Bone marrow (tissue), 2 donors: ENCODE measurements at regions not wholly inside any gene's neighbourhood (a gene's known extent, or its start where the extent isn't known, plus 50 kb on each side); places are given as distances from the start of the nearest gene placed in this dataset.

Experiments used
- DNase-seq, 2 donors: peaks; one replicate each; lab custom pipeline; 2025; lab: John Stamatoyannopoulos, UW

DNA sequence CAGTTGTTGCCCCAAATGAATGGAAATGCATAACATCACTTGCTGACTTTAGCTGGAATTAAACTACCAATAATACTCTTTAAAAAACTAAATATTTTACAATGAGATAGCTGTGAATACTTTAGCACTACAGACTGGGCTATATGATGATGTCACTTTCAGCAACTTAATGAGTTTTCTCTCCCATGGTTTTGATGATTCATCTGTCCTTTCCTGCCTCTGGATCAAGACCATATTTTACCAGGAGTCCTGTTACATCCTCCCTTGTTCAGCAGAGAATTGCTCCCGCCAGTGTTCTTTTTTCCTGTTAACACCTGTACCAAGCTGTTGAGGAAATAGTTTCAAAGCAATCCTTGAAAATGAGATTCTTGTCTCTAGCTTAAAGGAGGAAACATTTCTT is 543.0 kb downstream of the SPRY1 start:
- no peak for DNase-seq

DNA sequence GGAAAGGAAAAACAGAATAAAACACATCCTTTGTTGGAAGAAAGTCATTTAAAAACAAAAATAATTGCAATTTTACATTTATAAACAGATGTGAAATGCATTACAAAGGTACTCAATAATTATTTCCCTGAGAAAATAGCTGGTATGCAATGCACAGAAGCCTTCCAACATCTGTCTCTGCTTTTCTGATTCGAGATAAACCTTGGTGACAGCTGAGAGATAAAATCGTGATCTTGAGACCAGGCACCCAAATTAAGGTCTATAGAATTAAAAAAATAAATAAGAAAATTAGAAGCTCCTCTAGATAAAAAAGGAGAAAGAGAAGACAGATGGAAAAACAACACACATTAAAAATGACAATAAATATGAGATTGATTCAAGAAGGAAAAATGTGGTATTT is 544.0 kb downstream of the SPRY1 start:
- DNase-seq: no peak

DNA sequence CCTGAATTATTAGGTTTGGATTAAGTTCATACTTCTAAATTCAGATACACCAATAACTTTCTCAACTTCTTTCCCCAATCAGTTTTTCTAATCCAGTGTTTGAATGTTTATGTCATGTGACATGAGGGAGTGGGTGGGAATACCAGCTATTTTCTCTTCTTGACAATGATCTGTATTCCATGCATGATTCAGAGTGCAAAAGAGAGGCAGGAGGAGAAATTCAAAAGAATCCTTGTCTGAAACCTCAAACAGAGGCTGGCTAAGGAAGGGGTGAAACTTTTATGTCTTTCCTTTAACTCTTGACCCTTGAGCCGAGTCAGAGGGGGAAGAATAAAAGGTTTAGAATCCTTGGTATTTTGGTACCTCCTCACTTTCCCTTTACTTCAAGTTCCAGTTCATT is 544.7 kb downstream of the SPRY1 start:
- no peak for DNase-seq

DNA sequence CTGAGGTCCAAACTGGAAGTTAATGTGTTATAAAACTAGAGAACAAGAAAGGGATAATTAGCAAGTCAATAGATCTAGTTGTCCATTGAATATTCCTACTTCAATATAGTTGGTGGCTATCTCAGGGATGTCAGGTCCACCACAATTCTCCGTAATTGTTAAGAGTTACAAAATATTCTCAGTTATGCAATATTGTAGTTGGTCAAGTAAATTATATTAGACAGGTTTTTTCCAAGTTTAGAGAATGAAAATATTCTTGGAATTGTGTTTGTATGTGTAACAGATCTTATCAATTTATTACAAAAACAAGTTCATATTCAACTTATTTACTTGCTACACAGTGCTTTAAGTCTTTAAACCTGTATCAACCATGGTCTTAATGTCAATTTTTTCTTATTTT is 547.4 kb downstream of the SPRY1 start:
- DNase-seq: no peak

DNA sequence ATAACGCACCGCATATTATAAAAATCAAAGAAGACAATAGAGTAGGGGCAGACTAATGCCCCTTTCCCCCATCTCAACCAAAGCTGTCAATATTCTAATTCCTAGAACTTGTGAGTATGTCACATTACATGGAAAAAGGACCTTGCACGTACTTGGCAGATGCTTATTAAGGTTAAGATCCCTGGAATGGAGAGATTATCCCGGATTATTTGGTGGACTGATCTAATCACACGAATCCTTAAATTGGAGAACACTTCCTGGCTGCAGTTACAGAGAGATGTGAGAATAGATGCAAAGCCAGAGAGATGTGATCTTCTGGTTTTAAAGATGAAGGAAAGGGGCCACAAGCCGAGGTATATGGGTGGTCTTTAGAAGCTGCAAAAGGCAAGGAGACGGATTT is 548.7 kb downstream of the SPRY1 start:
- DNase-seq: no peak

DNA sequence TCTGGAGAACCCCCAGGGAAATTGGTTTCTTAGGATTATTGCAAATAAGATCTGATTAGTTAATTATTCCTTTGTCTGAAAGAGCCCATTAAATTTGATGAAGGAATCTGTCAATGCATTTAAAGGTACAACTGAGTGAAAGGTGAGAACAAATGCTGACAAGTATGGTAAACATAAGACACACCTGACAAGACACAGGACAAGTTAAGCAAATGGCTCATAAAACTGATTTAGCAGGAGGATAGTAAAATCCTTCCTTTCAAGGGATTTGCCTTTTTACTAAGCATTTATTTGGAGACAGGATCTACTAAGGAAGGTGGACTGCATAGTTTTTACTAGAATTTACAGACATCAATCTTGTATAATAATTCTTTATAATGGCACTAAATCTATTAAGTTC is 553.9 kb downstream of the SPRY1 start:
- no peak for DNase-seq

DNA sequence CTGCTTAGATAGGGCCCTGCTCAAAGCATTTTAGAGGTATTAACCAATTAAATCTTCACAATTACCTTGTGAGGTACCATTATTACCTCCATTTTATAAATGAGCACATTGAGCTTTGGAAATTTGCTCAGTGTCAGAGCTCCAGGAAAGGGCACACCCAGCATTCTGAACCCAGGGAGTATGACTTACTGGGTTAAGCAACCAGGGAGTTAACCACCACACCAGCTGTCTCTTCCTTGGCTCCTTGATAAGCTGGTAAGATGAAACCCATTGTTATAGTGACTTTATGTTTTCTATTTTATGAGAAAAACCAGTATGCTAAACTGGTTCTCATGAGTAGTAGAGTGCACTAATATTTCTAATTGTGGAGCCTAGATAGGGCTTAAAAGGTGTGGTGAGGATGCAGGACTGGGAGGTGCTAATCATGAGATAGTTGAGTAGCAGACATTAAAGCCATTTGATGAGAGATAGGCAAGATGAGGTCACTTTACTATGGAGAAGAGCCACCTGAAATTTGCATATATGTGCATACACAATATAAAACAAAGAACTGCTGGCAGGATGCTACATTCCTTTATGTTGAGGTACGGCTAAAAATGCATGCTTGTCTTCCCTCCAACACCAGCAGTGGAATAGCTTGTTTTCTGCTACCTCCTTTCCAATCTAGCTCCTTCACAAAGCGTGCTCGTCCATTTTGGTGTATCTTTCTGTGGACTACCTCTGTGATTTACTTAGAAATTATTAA is 556.1 kb downstream of the SPRY1 start:
- no peak for DNase-seq

DNA sequence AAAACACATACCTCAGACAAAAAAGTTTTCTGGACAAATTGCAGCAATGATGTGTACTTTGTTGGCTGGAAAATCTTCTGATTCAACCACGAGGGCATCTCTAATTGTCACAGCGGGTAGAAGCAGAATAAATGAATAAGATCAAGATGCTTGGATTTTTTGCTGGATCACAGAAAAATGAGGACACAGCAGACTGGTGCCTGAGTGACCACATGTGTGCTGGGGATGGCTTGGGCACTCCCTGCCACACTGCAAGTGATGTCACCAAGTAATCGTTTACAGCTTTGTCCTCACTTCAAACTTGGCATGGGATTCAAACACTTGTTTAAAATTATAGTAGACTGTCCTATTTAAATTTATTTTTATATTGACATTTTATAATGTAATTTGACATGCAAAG is 557.0 kb downstream of the SPRY1 start:
- DNase-seq: no peak

DNA sequence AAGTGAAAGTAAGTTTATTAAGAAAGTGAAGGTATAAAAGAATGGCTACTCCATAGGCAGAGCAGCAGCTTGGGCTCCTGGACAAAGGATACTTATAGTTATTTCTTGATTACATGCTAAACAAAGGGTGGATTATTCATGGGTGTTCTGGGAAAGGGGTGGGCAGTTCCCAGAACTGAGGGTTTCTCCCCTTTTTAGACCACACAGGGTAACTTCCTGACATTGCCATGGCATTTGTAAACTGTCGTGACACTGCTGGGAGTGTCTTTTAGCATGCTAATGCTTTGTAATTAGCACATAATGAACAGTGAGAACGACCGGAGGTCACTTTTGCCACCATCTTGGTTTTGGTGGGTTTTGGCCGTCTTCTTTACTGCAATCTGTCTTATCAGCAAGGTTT is 557.6 kb downstream of the SPRY1 start:
- DNase-seq: no peak

DNA sequence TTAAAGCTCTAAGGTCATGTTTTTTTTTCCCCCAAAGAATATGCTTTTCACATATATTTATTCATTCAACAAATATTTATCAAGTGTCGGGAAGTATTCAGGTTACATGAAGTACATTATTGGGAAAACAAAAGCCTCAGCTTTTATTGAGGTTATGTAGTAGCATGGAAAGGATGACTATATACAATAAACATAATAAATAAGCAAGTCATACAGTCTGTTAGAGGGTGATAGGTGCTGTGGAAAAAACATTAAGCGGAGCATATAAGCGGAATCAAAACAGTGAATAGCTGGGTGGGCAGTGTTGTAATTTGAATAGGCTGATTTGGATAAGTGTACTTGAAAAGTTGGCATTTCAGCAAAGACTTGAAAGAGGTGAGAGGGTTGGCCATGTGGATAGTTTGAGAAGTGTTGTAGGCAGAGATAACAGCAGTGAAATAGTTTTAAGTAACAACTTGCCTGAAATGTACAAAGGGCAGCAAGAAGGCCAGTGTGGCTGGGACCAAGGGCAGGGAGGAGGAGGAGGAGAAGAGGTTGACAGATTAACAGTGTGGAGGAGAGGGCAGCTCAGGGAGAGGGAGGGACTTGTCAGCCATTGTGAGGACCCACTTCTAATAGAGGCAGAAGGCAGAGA is 558.7 kb downstream of the SPRY1 start:
- DNase-seq: no peak

DNA sequence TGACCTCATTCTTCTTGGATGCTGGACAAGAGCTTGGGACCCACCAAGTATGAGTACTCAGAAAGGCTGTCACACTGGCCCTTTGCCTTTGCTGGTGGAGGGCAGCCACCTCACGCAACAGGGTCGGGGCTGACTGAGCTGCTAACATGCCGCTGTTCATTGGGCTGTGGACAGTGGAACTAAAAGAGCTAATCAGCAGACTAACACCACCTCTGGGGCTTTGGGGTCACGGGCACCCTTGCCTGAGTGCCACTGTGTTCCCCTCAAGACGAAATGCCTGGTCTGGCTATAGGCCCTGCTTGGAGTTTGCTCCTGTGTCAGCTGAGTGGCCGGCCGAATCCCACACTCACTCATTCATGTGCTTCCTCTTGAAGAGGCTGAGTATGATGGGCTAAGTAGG is 559.6 kb downstream of the SPRY1 start:
- DNase-seq: no peak

DNA sequence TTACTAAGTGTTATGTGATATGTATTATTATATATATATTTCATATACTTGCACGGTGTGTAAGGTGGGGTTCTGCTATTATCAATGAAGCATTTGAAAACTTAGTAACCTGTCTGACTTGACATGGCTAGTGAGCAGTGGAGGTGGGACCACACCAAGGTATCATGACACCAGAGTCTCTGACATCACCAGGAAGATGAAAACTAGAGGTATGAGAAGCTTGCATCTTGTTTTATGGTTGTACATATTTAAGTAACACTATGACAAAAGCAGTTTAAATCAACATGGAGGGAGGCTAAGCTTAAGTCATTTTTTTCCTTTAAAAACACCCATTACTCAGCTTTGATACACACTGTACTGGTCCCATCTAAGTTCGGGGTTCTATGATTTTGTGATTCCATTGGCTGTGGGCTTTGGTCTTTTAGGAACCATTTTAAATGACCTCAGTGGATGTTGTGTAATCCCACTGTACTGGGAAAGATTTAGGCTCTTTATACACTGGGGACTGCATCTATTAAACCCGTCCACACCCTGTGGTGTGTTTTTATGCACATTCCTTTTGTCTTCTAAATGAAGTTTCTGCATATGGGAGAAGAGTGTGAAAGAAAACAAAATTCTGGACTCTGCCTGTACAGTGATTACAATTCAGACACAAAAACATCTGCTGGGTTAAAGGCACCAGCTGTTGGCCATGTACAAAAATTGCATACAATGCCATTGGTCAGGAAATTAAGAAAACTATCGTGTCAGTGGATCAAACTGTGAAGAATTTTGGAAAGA is 570.6 kb downstream of the SPRY1 start:
- DNase-seq: no peak

DNA sequence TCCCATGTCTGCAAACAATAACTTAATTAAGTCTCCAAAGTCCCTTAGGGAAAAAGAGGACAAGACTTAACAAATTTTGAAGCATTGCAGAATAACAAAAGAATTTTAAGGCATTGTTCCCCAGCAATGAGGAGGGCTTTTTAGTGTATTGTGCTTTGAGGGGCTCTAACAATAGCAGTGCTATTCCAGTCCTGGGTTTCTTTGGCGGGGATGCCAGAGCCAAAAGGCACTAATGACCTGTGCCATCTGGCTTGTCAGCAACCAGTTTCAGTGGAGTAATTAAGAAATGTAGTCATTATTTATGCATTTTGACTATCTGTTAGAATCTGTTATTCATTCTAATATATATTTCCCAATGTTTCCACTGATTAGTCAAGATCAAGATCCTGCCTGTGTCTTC is 575.4 kb downstream of the SPRY1 start:
- no peak for DNase-seq

DNA sequence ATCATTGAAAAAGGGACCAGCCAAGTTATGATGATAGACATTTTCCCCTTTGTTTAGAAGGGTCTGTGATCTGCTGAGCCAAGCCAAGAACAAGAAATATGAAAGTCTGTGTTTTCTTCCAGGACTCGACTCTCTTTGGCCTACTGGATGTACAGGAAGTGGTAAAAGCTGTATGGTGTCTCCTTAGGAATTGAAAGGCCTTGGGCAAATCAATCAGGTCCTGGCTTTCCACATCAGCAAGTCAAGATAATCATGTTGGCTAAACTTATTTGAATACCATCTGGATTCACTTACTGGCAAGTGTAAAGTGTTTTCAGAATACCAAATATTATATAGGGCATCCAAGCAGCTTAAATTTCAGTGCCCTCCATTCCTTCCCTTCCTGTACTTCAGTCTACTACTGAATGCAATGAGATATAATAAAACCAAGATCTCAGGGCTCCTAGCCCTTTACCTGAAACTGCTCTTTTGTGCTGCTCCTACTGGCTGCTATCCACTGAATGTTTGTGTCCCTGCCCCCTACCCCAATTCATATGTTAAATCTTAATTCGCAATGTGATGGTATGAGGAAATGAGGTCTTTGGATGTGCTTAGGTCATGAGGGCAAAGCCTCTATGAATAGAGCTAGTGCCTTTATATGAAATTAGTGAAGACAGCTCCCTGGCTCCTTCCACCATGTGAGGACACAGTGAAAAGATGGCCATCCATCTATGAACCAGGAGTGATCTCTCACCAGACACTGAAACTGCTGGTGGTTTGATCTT is 578.0 kb downstream of the SPRY1 start:
- no peak for DNase-seq

DNA sequence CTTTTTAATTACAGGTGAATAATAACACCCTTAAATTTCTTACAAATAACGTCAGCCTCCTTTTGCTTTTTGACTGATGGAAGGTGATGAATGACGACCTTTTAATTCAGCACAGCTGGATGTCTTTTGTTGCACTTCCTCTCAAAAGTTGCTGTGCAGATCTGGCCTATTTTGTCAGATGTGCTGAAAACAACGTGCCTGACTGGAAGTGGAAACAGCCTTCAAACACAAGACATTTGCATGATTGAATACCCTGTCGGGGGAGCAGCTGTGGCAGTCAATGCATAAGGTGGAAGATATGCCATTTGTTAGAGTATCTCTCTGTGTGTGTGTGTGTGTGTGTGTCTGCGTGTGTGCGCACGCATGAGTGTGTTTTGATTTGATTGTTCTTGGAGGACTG is 579.7 kb downstream of the SPRY1 start:
- DNase-seq: no peak

DNA sequence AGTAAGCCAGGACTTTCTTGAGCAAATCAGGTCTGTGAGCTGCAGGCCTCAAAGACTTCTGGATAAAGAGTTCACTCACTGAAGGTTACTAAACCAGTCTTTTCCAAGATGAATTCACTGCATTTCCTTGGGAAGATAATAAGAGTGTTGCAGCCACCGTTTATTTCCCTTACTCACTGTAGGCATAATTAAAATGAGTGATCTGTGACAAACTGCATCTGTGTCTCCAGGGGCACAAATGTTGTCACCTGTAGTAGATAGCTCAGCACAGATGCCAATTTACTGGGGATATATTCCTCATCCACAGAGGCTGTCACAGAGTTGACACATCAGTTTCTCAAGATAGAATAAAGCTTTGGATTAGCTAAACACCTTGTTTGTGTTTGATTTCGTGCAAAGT is 580.2 kb downstream of the SPRY1 start:
- no peak for DNase-seq

DNA sequence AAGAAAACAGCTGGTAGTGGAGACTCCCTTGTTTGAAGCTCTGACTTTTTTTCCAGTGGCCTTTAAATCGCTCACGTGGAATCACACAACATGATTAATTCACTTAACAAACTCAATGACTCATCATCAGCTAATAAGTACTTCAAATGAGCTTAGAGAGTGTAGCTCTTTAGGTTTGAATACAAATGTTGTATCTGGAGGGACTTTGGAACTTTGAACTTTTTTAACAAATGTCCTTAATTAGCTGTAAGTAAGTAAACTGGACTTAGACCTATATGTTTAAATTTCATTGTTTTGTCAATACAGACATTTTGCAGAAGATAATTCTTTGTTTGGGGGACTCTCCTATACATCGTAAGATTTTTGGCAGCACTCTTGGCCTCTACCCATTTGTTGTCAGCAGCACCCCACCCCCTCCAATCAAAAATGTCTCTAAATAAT is 581.1 kb downstream of the SPRY1 start:
- no peak for DNase-seq

DNA sequence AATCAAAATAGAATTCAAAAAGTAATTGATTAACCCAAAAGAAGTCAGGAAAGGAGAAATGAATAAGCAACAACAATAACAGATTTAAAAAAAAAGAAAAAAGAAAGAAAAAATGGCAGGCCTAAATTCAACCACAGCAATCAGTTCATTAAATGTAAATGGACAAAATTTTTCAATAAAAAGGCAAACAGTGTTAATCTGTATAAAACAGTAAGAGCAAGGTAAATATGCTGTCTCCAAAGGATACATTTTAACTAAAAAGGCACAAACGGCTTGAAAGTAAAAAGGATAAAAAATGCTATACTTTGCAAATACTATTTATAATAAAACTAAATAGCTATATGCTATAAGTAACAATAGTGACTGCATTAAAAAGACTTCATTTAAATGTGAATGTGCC is 582.0 kb downstream of the SPRY1 start:
- DNase-seq: no peak

DNA sequence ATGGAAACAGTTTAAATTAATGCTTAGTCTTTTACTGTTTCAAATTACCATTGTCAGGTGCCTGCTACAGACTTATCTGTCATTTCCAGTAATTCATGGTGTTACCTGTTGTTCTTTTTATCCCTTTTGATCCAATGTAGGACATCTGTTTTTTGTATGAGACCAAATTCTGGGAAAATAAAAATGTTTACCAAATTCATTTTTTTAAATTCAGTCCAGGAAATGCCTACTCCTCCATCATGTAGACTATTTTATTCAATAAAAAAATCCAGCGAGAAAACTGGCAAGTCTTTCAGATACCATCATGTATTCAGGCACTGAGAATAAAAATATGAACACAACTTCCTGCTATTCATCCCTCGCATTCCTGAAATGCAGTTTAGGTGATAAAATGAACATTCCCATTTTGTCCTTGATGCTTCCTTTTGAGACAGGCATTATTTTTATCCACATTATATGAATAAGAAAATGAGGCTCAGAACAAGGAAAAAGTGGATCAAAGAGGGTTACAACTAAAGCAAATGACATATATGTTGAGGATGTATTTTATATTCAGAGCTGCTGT is 584.2 kb downstream of the SPRY1 start:
- no peak for DNase-seq

DNA sequence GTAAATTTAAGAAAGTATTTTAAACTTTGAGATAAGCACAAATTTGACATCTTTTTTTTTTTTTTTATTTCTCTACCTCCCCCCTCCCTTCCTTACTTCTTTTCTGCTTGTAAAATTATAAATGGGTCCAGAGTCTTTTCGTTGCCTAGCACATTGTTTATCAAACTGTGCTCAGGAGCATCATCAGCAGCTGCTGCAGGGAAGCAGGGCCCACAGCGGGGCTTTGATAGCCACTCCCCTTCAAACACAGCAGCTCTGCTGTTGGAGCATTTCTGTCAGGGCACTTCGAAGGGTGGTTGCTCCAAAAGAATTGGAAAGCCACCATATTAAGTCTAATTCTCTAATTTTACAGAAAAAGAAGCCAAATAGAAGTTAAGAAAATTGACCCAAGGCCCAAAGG is 588.3 kb downstream of the SPRY1 start:
- no peak for DNase-seq

DNA sequence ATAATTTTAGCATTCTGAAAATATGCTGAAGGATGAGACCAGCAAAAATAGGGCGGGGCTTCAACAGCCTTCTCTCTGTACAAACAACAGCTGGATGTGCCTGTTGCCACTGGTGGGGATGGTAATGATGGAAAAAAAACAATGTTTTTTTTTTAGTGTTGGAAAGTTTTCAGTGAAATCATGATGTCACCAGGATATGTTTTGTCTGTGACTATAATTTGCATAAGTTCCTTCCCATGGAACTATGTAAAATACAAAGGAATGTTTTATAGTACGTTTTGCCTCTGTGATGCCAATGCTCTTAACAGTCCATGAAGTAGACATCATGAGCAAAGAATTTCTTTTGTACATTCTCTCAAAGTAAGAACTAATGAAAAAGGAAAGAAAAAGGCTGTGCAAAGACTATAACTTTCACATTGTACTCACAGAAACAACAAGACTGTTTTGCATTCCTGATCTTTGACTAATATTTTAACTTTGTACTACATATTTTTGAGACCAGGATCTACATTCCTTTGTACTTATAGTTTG is 589.7 kb downstream of the SPRY1 start:
- DNase-seq: no peak

DNA sequence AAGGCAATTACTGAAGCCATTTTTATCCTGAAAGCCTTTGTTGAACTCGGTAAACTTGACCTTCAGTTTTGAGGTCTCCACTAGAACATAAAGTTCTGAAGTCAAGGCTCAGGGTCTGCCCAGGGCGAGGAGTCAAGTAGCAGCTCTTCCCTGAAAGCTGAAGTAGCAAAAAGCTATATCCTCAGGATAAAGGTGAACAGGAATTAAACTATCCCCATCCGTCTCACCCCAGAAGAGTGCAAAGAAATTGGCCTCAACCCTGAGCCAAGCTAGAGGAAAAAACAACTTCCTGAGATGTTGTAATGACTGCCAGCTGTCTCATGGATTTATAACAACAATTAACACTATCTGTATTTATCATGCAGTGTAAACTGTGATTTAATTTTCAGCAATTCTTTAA is 590.8 kb downstream of the SPRY1 start:
- DNase-seq: no peak
